ENCODE measurements at regions not wholly inside any gene's neighbourhood (a gene's known extent, or its start where the extent isn't known, plus 50 kb on each side); places are given as distances from the start of the nearest gene placed in this dataset.

GRCh38 chr6:1068068-1068467 lies 243.8 kb upstream of the FOXQ1 start:
- DNase-seq (ENCODE audit: extremely low read depth, low read depth, low spot score) = no peak

- DNase-seq (ENCODE audit: extremely low read depth, low read depth, low spot score) = no peak
Measured at GRCh38 chr6:1067346-1067745, 244.6 kb upstream of the FOXQ1 start.

- DNase-seq (ENCODE audit: extremely low read depth, low read depth, low spot score) = no peak
Measured at GRCh38 chr6:1066449-1067090, 245.3 kb upstream of the FOXQ1 start.

GRCh38 chr6:1065986-1066385 lies 245.9 kb upstream of the FOXQ1 start:
- no peak for DNase-seq (ENCODE audit: extremely low read depth, low read depth, low spot score)

GRCh38 chr6:1063671-1064355 lies 248.1 kb upstream of the FOXQ1 start:
- no peak for DNase-seq (ENCODE audit: extremely low read depth, low read depth, low spot score)

- no peak for DNase-seq (ENCODE audit: extremely low read depth, low read depth, low spot score)
Measured at GRCh38 chr6:1062786-1063545, 248.9 kb upstream of the FOXQ1 start.

- no peak for DNase-seq (ENCODE audit: extremely low read depth, low read depth, low spot score)
Measured at GRCh38 chr6:1059596-1059995, 252.3 kb upstream of the FOXQ1 start.

- DNase-seq (ENCODE audit: extremely low read depth, low read depth, low spot score) = no peak
Measured at GRCh38 chr6:1057490-1058135, 254.3 kb upstream of the FOXQ1 start.

GRCh38 chr6:1055015-1055921 lies 256.6 kb upstream of the FOXQ1 start:
- no peak for DNase-seq (ENCODE audit: extremely low read depth, low read depth, low spot score)

- DNase-seq (ENCODE audit: extremely low read depth, low read depth, low spot score) = no peak
Measured at GRCh38 chr6:1054653-1055014, 257.3 kb upstream of the FOXQ1 start.

GRCh38 chr6:1053586-1053985 lies 258.3 kb upstream of the FOXQ1 start:
- DNase-seq (ENCODE audit: extremely low read depth, low read depth, low spot score) = no peak

GRCh38 chr6:1052262-1052661 lies 259.6 kb upstream of the FOXQ1 start:
- DNase-seq (ENCODE audit: extremely low read depth, low read depth, low spot score) = no peak

- DNase-seq (ENCODE audit: extremely low read depth, low read depth, low spot score) = no peak
Measured at GRCh38 chr6:1049900-1050299, 262.0 kb upstream of the FOXQ1 start.

- DNase-seq (ENCODE audit: extremely low read depth, low read depth, low spot score) = no peak
Measured at GRCh38 chr6:1049170-1049569, 262.7 kb upstream of the FOXQ1 start.

- no peak for DNase-seq (ENCODE audit: extremely low read depth, low read depth, low spot score)
Measured at GRCh38 chr6:1047981-1048541, 263.8 kb upstream of the FOXQ1 start.

- DNase-seq (ENCODE audit: extremely low read depth, low read depth, low spot score) = no peak
Measured at GRCh38 chr6:1045239-1045638, 266.7 kb upstream of the FOXQ1 start.

GRCh38 chr6:1044040-1044836 lies 267.7 kb upstream of the FOXQ1 start:
- DNase-seq (ENCODE audit: extremely low read depth, low read depth, low spot score) = no peak

- no peak for DNase-seq (ENCODE audit: extremely low read depth, low read depth, low spot score)
Measured at GRCh38 chr6:1043458-1043836, 268.5 kb upstream of the FOXQ1 start.

All from glomerular endothelial cell (primary cell).